ENCODE measurements at regions not wholly inside any gene's neighbourhood (a gene's known extent, or its start where the extent isn't known, plus 50 kb on each side); places are given as distances from the start of the nearest gene placed in this dataset.

GRCh38 chr6:76839505-76839904 is 623.8 kb downstream of the HTR1B start:
- Histone ChIP-seq H3K36me3 (ENCODE audit: insufficient read depth, low read length, poor library complexity, severe bottlenecking) (no peaks in the 10 kb centered on the region), H3K4me3 (ENCODE audit: low read depth, low read length, poor library complexity, severe bottlenecking) (no peak overlapping the region), H3K27ac (ENCODE audit: low read depth, low read length, poor library complexity, severe bottlenecking) (no peak overlapping the region), H3K4me1 (ENCODE audit: insufficient read depth, low read length, poor library complexity, severe bottlenecking) (no peaks in the 10 kb centered on the region), H3K27me3 (replicated peaks; ENCODE audit: insufficient read depth, low read depth, low read length, poor library complexity) (no peaks in the 10 kb centered on the region), H3K9me3 (ENCODE audit: low read depth, low read length, poor library complexity, severe bottlenecking) (peaks cover 6% of the 10 kb centered on the region)
- CTCF ChIA-PET: no interaction called here
- intact Hi-C loops (cut with micrococcal nuclease; ENCODE audit: unreplicated experiment): no loop called here
- TF ChIP-seq, protein P1, sequence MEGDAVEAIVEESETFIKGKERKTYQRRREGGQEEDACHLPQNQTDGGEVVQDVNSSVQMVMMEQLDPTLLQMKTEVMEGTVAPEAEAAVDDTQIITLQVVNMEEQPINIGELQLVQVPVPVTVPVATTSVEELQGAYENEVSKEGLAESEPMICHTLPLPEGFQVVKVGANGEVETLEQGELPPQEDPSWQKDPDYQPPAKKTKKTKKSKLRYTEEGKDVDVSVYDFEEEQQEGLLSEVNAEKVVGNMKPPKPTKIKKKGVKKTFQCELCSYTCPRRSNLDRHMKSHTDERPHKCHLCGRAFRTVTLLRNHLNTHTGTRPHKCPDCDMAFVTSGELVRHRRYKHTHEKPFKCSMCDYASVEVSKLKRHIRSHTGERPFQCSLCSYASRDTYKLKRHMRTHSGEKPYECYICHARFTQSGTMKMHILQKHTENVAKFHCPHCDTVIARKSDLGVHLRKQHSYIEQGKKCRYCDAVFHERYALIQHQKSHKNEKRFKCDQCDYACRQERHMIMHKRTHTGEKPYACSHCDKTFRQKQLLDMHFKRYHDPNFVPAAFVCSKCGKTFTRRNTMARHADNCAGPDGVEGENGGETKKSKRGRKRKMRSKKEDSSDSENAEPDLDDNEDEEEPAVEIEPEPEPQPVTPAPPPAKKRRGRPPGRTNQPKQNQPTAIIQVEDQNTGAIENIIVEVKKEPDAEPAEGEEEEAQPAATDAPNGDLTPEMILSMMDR (conservative IDR thresholded peaks at IDR 0.05; ENCODE audit: low read depth, low read length): no peak
- TF ChIP-seq EZH2 (IDR thresholded peaks at IDR 0.05; ENCODE audit: borderline replicate concordance, low read depth, low read length, poor library complexity, severe bottlenecking): no peak
- POLR2A ChIA-PET (ENCODE audit: low non-redundant PET): no interaction called here
- no TSS peak for BruUV-seq (replicated peaks)
- DNase-seq (ENCODE audit: low spot score): no peak

DNA sequence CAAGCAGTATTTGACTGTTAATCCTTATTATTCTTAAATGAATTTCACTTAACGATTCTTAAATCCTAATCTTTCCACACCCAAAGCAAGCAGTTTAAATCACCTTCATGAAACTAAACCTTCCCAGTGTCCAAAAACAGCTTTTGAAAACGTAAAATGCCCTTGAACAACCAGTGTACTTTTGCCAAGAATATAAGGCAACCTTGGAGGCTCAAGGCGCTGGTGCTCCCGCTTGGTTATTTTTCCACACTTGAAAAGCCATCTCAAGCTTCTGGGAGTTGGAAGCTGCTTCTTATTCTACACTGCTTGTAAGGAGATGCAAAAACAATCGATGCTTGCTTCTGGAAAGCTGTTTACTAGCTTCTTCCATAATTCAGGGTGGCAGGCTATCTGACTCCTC is 625.7 kb downstream of the HTR1B start:
- Histone ChIP-seq H3K4me1 (ENCODE audit: insufficient read depth, low read length, poor library complexity, severe bottlenecking) (no peaks in the 10 kb centered on the region), H3K27me3 (replicated peaks; ENCODE audit: insufficient read depth, low read depth, low read length, poor library complexity) (no peaks in the 10 kb centered on the region), H3K4me3 (ENCODE audit: low read depth, low read length, poor library complexity, severe bottlenecking) (no peak overlapping the region), H3K9me3 (ENCODE audit: low read depth, low read length, poor library complexity, severe bottlenecking) (peaks cover 6% of the 10 kb centered on the region), H3K36me3 (ENCODE audit: insufficient read depth, low read length, poor library complexity, severe bottlenecking) (no peaks in the 10 kb centered on the region), H3K27ac (ENCODE audit: low read depth, low read length, poor library complexity, severe bottlenecking) (no peak overlapping the region)
- ChIA-PET CTCF (no interaction called here), POLR2A (ENCODE audit: low non-redundant PET) (no interaction called here)
- no TSS peak for BruUV-seq (replicated peaks)
- intact Hi-C loops (cut with micrococcal nuclease; ENCODE audit: unreplicated experiment): no loop called here
- no peak for TF ChIP-seq EZH2 (IDR thresholded peaks at IDR 0.05; ENCODE audit: borderline replicate concordance, low read depth, low read length, poor library complexity, severe bottlenecking)
- TF ChIP-seq, protein P1 (conservative IDR thresholded peaks at IDR 0.05; ENCODE audit: low read depth, low read length): no peak
- no peak for DNase-seq (ENCODE audit: low spot score)

GRCh38 chr6:76835695-76836094 is 627.6 kb downstream of the HTR1B start:
- Histone ChIP-seq H3K27ac (ENCODE audit: low read depth, low read length, poor library complexity, severe bottlenecking) (no peak overlapping the region), H3K27me3 (replicated peaks; ENCODE audit: insufficient read depth, low read depth, low read length, poor library complexity) (no peaks in the 10 kb centered on the region), H3K36me3 (ENCODE audit: insufficient read depth, low read length, poor library complexity, severe bottlenecking) (no peaks in the 10 kb centered on the region), H3K4me1 (ENCODE audit: insufficient read depth, low read length, poor library complexity, severe bottlenecking) (no peaks in the 10 kb centered on the region), H3K4me3 (ENCODE audit: low read depth, low read length, poor library complexity, severe bottlenecking) (no peak overlapping the region), H3K9me3 (ENCODE audit: low read depth, low read length, poor library complexity, severe bottlenecking) (peaks cover 6% of the 10 kb centered on the region)
- BruUV-seq (replicated peaks): no TSS peak
- ChIA-PET CTCF (no interaction called here), POLR2A (ENCODE audit: low non-redundant PET) (no interaction called here)
- intact Hi-C loops (cut with micrococcal nuclease; ENCODE audit: unreplicated experiment): no loop called here
- TF ChIP-seq EZH2 (IDR thresholded peaks at IDR 0.05; ENCODE audit: borderline replicate concordance, low read depth, low read length, poor library complexity, severe bottlenecking): no peak
- TF ChIP-seq, protein P1 (conservative IDR thresholded peaks at IDR 0.05; ENCODE audit: low read depth, low read length): no peak
- no peak for DNase-seq (ENCODE audit: low spot score)

All from A673 (cell line).